Neuronal stem cell (in vitro differentiated cells): ENCODE measurements at regions not wholly inside any gene's neighbourhood (a gene's known extent, or its start where the extent isn't known, plus 50 kb on each side); places are given as distances from the start of the nearest gene placed in this dataset.

ENCODE experiments used
- DNase-seq: peaks from one replicate; pipeline ENCODE4 v3.0.0-alpha.2; 2013; ENCODE audit warnings: low spot score
- H2AFZ ChIP-seq: one replicate; pipeline ENCODE4 v1.6.1; 2013; ENCODE audit warnings: mild to moderate bottlenecking, low read length, inconsistent platforms
- H2AK5ac ChIP-seq: 2 replicates; pipeline ENCODE4 v1.6.1; 2013; ENCODE audit warnings: low read depth, mild to moderate bottlenecking, inconsistent platforms, low read length, moderate library complexity, mixed read lengths
- H2BK120ac ChIP-seq: 2 replicates; pipeline ENCODE4 v1.6.1; 2013; ENCODE audit warnings: low read depth, mild to moderate bottlenecking, inconsistent platforms, low read length, moderate library complexity, mixed read lengths
- H2BK12ac ChIP-seq: one replicate; pipeline ENCODE4 v1.6.1; 2013; ENCODE audit warnings: low read length, inconsistent platforms
- H2BK15ac ChIP-seq: 2 replicates; pipeline ENCODE4 v1.6.1; 2013; ENCODE audit warnings: mild to moderate bottlenecking, low read length, inconsistent platforms, mixed read lengths
- H2BK5ac ChIP-seq: one replicate; pipeline ENCODE4 v1.6.1; 2013; ENCODE audit warnings: inconsistent platforms, mild to moderate bottlenecking, low read length, moderate library complexity
- H3K14ac ChIP-seq: one replicate; pipeline ENCODE4 v1.6.1; 2013; ENCODE audit warnings: low read length, inconsistent platforms
- H3K18ac ChIP-seq: 2 replicates; pipeline ENCODE4 v1.6.1; 2013; ENCODE audit warnings: low read length, inconsistent platforms
- H3K23ac ChIP-seq: 2 replicates; pipeline ENCODE4 v1.6.1; 2013; ENCODE audit warnings: low read depth, mild to moderate bottlenecking, mixed read lengths, low read length, inconsistent platforms; ENCODE audit not compliant: poor library complexity
- H3K27ac ChIP-seq: replicated peaks from 3 replicates; pipeline ENCODE4 v1.5.1; 2013; ENCODE audit warnings: low read length, inconsistent platforms
- H3K27me3 ChIP-seq, 3 experiments: 2 replicates each; pipeline ENCODE4 v1.6.1; 2013; ENCODE audit warnings: low read length in 3 of 3, mild to moderate bottlenecking in 2 of 3, inconsistent platforms in 1 of 3, low read depth in 1 of 3, mixed read lengths in 1 of 3, moderate library complexity in 1 of 3; ENCODE audit not compliant: control insufficient read depth in 3 of 3, insufficient read depth in 3 of 3
- H3K36me3 ChIP-seq, 2 donors: replicated peaks in 1 of 2; 2 replicates each; pipeline ENCODE4 v1.6.1; 2013; ENCODE audit warnings: low read length in 2 of 2; ENCODE audit not compliant: control insufficient read depth in 2 of 2, insufficient read depth in 2 of 2
- H3K4ac ChIP-seq: 2 replicates; pipeline ENCODE4 v1.6.1; 2013; ENCODE audit warnings: inconsistent platforms, mild to moderate bottlenecking, low read length, moderate library complexity
- H3K4me1 ChIP-seq, 2 donors: 1 replicate in 1 of 2; 2 replicates in 1 of 2; pipeline ENCODE4 v1.6.1; 2013; ENCODE audit warnings: low read length in 2 of 2, low read depth in 1 of 2; ENCODE audit not compliant: control insufficient read depth in 2 of 2, insufficient read depth in 1 of 2
- H3K4me2 ChIP-seq: one replicate; pipeline ENCODE4 v1.6.1; 2013; ENCODE audit warnings: mild to moderate bottlenecking, low read length, inconsistent platforms; ENCODE audit not compliant: insufficient read depth, poor library complexity, severe bottlenecking
- H3K4me3 ChIP-seq, 2 donors: 2 replicates each; pipeline ENCODE4 v1.5.1; 2013; ENCODE audit warnings: low read length in 2 of 2, mild to moderate bottlenecking in 2 of 2, inconsistent platforms in 1 of 2, moderate library complexity in 1 of 2
- H3K79me1 ChIP-seq: one replicate; pipeline ENCODE4 v1.6.1; 2013; ENCODE audit warnings: low read depth, mild to moderate bottlenecking, inconsistent platforms, low read length, moderate library complexity
- H3K9ac ChIP-seq: one replicate; pipeline ENCODE4 v1.6.1; 2013; ENCODE audit warnings: mild to moderate bottlenecking, low read depth, low read length, inconsistent platforms; ENCODE audit not compliant: poor library complexity
- H3K9me3 ChIP-seq, 2 donors: replicated peaks in 1 of 2; 2 replicates each; pipeline versions ENCODE3 to v1.6.1; 2013; ENCODE audit warnings: low read length in 2 of 2, mild to moderate bottlenecking in 2 of 2, inconsistent platforms in 1 of 2, low read depth in 1 of 2, mixed read lengths in 1 of 2, moderate library complexity in 1 of 2; ENCODE audit not compliant: control insufficient read depth in 2 of 2, insufficient read depth in 1 of 2
- H4K8ac ChIP-seq: one replicate; pipeline ENCODE4 v1.6.1; 2013; ENCODE audit warnings: low read depth, mild to moderate bottlenecking, inconsistent platforms, low read length, moderate library complexity
- H4K91ac ChIP-seq: one replicate; pipeline ENCODE4 v1.6.1; 2013; ENCODE audit warnings: low read length, low read depth, mild to moderate bottlenecking, inconsistent platforms; ENCODE audit not compliant: poor library complexity
- WGBS, 2 donors: extraction: QIAGEN DNeasy Blood & Tissue Kit; methylation state at CpG; one replicate each; pipeline ENCODE4 v1.1.7; 2013; ENCODE audit warnings: missing lambda C conversion rate in 2 of 2, mixed read lengths in 1 of 2; ENCODE audit not compliant: insufficient read length in 2 of 2, insufficient replicate concordance in 1 of 2; ENCODE audit errors: extremely low coverage in 2 of 2; 5-methylcytosine and 5-hydroxymethylcytosine counted together

GRCh38 chr2:208568203-208568602, 161.6 kb downstream of the PTH2R start:
- Histone ChIP-seq H3K27me3 (no peaks in the 10 kb centered on the region), H3K9ac (no peak overlapping the region), H3K23ac (no peak overlapping the region), H2AK5ac (no peak overlapping the region), H3K4me1 (no peaks in the 10 kb centered on the region), H3K14ac (no peak overlapping the region), H3K79me1 (no peaks in the 10 kb centered on the region), H3K4me3 (no peak overlapping the region), H4K8ac (no peak overlapping the region), H3K9me3 (no peaks in the 10 kb centered on the region), H3K18ac (no peak overlapping the region), H3K4me2 (no peak overlapping the region), H2BK12ac (no peak overlapping the region), H2BK15ac (no peak overlapping the region), H4K91ac (no peak overlapping the region), H3K27ac (no peak overlapping the region), H2BK5ac (no peak overlapping the region), H3K36me3 (no peaks in the 10 kb centered on the region), H3K4ac (no peak overlapping the region), H2BK120ac (no peak overlapping the region), H2AFZ (no peak overlapping the region)
- WGBS, 2 donors, result no CpG with 5 or more reads among the region's 3 CpGs
- no peak for DNase-seq

DNA sequence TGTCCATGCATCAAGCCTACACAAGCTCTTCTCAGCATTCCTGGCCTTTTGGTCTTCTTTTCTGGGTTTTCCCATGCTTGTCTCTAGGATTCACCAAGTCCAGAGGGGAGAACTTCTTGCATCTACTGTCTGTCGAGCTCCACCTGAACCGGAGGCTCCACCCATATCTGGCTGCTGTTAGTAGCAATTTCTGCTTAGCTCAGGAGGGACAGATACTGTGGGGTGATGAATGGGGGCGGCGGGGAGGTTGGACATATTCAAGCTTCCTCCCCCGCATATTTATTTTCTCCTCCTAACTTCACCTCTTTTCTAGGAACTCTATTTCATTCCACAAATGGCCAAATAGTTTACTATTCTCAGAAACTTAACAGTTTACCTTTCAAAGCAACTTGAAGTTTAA, 163.5 kb downstream of the PTH2R start:
- no CpG with 5 or more reads among the region's 5 CpGs for WGBS, 2 donors
- Histone ChIP-seq H3K18ac (no peak overlapping the region), H3K36me3 (no peaks in the 10 kb centered on the region), H3K9me3 (no peaks in the 10 kb centered on the region), H4K91ac (no peak overlapping the region), H3K79me1 (no peaks in the 10 kb centered on the region), H3K14ac (no peak overlapping the region), H2AK5ac (no peak overlapping the region), H3K4me1 (peaks cover 0 to 1% of the 10 kb centered on the region in 2 donors), H2BK5ac (no peak overlapping the region), H3K4me3 (no peak overlapping the region), H3K4me2 (no peak overlapping the region), H3K4ac (no peak overlapping the region), H4K8ac (no peak overlapping the region), H3K27ac (no peak overlapping the region), H3K27me3 (no peaks in the 10 kb centered on the region), H3K9ac (no peak overlapping the region), H2BK120ac (no peak overlapping the region), H2AFZ (no peak overlapping the region), H2BK15ac (no peak overlapping the region), H2BK12ac (no peak overlapping the region), H3K23ac (no peak overlapping the region)
- no peak for DNase-seq

DNA sequence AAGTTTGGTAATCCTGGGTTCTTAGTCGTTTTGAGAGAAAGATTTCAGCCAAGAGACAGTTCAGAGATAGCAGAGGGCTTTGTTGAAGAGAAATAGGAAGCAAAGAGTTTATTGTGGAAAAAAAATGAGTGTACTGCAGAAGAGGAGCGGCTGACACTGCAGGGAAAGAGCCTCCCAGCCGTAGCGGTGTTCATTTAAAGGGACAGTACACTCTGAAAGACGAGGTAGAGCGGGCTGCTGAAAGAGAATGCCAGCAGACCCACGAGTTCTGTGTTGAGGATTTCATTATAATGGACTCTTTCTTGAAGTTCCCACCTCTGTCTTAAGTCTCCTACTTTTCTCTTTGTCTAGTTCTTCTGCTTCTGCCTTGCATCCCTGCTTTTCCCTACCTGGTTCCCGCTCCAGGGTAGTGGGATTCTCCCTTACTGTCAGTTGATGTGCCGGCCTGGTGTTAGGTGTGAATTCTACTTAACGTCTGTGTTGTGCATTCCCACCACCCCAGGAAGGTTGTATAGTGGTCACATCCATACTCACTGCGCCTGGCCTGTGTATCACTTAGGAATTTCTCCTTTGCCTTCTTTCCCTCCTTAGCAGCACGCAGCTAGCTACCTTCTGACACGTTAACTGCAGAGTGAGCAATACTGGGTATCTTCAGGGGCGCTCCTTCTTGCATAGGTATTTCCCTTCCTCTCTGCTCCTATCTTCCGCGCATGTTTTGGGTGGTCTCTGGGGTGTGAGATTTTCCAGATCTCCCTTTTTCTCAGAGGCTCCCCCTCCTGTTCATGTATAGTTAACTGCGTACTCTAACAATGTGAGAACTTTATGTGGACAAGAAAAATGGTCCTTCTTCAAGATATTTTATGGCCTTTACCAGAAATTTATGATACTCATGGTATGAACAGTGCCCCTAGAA, 164.5 kb downstream of the PTH2R start:
- DNase-seq, result no peak

DNA sequence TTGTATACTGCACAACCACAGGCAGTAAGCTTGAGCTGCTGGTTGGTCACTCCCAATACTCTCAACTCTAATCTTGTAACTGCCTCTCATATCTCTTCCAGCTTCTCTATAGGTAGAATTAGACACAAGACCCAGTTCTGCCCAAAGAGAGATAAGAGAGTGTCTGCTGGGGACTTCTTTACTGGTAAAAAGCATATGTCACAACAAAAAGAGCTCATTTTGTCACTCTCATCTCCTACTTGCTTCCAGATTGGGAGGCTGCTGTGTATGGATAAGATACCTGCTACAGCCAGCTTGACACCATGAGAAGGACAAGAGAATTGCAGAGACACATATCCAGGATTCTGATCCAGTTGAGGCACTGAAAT, 165.2 kb downstream of the PTH2R start:
- Histone ChIP-seq H2BK5ac (no peak overlapping the region), H4K8ac (no peak overlapping the region), H2BK12ac (no peak overlapping the region), H3K4me3 (no peak overlapping the region), H3K27ac (no peak overlapping the region), H3K14ac (no peak overlapping the region), H4K91ac (no peak overlapping the region), H3K9me3 (no peaks in the 10 kb centered on the region), H3K18ac (no peak overlapping the region), H3K27me3 (no peaks in the 10 kb centered on the region), H3K4ac (no peak overlapping the region), H3K4me1 (peaks cover 0 to 1% of the 10 kb centered on the region in 2 donors), H2AK5ac (no peak overlapping the region), H3K79me1 (no peaks in the 10 kb centered on the region), H3K36me3 (no peaks in the 10 kb centered on the region), H2AFZ (no peak overlapping the region), H2BK15ac (no peak overlapping the region), H2BK120ac (no peak overlapping the region), H3K9ac (no peak overlapping the region), H3K23ac (no peak overlapping the region), H3K4me2 (no peak overlapping the region)
- DNase-seq, result no peak

More for the DNA sequence above, 164.5 kb downstream of the PTH2R start:
- Histone ChIP-seq H2AFZ (peak overlapping the region; percentile 39), H3K27me3 (no peaks in the 10 kb centered on the region), H2BK120ac (no peak overlapping the region), H3K23ac (no peak overlapping the region), H2BK5ac (no peak overlapping the region), H4K91ac (no peak overlapping the region), H2BK15ac (no peak overlapping the region), H3K4me1 (peaks cover 0 to 1% of the 10 kb centered on the region in 2 donors), H3K4me3 (no peak overlapping the region), H3K18ac (peak overlapping the region; percentile 77), H4K8ac (peak overlapping the region; percentile 92), H3K9ac (no peak overlapping the region), H3K79me1 (no peaks in the 10 kb centered on the region), H3K4me2 (no peak overlapping the region), H3K9me3 (no peaks in the 10 kb centered on the region), H3K4ac (no peak overlapping the region), H2AK5ac (no peak overlapping the region), H3K27ac (no peak overlapping the region), H2BK12ac (no peak overlapping the region), H3K14ac (no peak overlapping the region), H3K36me3 (no peaks in the 10 kb centered on the region)
- no CpG with 5 or more reads among the region's 17 CpGs for WGBS, 2 donors
